GM23338 (cell line): ENCODE measurements at regions not wholly inside any gene's neighbourhood (a gene's known extent, or its start where the extent isn't known, plus 50 kb on each side); places are given as distances from the start of the nearest gene placed in this dataset.

ENCODE experiments used
- CREB1 ChIP-seq: fragments of 250-450 bp; sonication (Bioruptor Pico); IDR thresholded peaks from 2 replicates; pipeline ENCODE4 v1.5.0; 2020; ENCODE audit warnings: low read depth, mild to moderate bottlenecking, moderate library complexity
- ETS1 ChIP-seq: IDR thresholded peaks from 2 replicates; pipeline ENCODE4 v1.6.1; 2016; ENCODE audit warnings: antibody characterized with exemption
- EZH2 ChIP-seq: fragments of 200-600 bp; sonication (generic); IDR thresholded peaks from one replicate; pipeline ENCODE4 v1.8.0; 2017; ENCODE audit warnings: antibody characterized with exemption, mild to moderate bottlenecking, low read depth; ENCODE audit not compliant: unreplicated experiment
- EZH2phosphoT487 ChIP-seq: fragments of 200-600 bp; sonication (generic); IDR thresholded peaks from one replicate; pipeline ENCODE4 v1.8.1; 2018; ENCODE audit warnings: antibody characterized with exemption; ENCODE audit not compliant: unreplicated experiment
- JUNB ChIP-seq: IDR thresholded peaks from one replicate; pipeline ENCODE4 v1.6.1; 2016; ENCODE audit warnings: antibody characterized with exemption; ENCODE audit not compliant: unreplicated experiment
- NANOG ChIP-seq: IDR thresholded peaks from 2 replicates; pipeline ENCODE4 v1.6.1; 2016; ENCODE audit warnings: antibody characterized with exemption, borderline replicate concordance
- POLR2AphosphoS5 ChIP-seq: IDR thresholded peaks from 2 replicates; pipeline ENCODE4 v1.6.1; 2016; ENCODE audit warnings: antibody characterized with exemption, low read depth
- ZNF114 ChIP-seq: fragments of 250-450 bp; sonication (Bioruptor Pico); IDR thresholded peaks from 2 replicates; pipeline ENCODE4 v1.5.0; 2020; ENCODE audit warnings: mild to moderate bottlenecking, moderate library complexity
- ZNF331 ChIP-seq: fragments of 250-450 bp; sonication (Bioruptor Pico); IDR thresholded peaks from 2 replicates; pipeline ENCODE4 v1.5.0; 2020; ENCODE audit warnings: low read depth, mild to moderate bottlenecking, moderate library complexity
- ZNF462 ChIP-seq: fragments of 250-450 bp; sonication (Bioruptor Pico); IDR thresholded peaks from 2 replicates; pipeline ENCODE4 v1.5.0; 2020; ENCODE audit warnings: mild to moderate bottlenecking, moderate library complexity
- TF ChIP-seq, protein P1 (sequence below), 2 experiments: fragments of 200-600 bp in 1 of 2; sonication (generic) in 1 of 2; conservative IDR thresholded peaks; 2 replicates each; pipeline versions ENCODE4 v1.5.1 to v1.6.1; 2016 to 2017; ENCODE audit warnings: antibody characterized with exemption in 2 of 2, low read depth in 2 of 2, mild to moderate bottlenecking in 2 of 2, moderate library complexity in 1 of 2
- TF ChIP-seq, protein P2 (sequence below): IDR thresholded peaks from one replicate; pipeline ENCODE4 v1.6.1; 2018; ENCODE audit warnings: antibody characterized with exemption; ENCODE audit not compliant: unreplicated experiment

- TF ChIP-seq, protein P1, sequence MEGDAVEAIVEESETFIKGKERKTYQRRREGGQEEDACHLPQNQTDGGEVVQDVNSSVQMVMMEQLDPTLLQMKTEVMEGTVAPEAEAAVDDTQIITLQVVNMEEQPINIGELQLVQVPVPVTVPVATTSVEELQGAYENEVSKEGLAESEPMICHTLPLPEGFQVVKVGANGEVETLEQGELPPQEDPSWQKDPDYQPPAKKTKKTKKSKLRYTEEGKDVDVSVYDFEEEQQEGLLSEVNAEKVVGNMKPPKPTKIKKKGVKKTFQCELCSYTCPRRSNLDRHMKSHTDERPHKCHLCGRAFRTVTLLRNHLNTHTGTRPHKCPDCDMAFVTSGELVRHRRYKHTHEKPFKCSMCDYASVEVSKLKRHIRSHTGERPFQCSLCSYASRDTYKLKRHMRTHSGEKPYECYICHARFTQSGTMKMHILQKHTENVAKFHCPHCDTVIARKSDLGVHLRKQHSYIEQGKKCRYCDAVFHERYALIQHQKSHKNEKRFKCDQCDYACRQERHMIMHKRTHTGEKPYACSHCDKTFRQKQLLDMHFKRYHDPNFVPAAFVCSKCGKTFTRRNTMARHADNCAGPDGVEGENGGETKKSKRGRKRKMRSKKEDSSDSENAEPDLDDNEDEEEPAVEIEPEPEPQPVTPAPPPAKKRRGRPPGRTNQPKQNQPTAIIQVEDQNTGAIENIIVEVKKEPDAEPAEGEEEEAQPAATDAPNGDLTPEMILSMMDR (conservative IDR thresholded peaks at IDR 0.05; ENCODE audit: low read depth in 2 of 2): no peak
- TF ChIP-seq EZH2phosphoT487: no peak
- TF ChIP-seq EZH2: no peak
- TF ChIP-seq, protein P2, sequence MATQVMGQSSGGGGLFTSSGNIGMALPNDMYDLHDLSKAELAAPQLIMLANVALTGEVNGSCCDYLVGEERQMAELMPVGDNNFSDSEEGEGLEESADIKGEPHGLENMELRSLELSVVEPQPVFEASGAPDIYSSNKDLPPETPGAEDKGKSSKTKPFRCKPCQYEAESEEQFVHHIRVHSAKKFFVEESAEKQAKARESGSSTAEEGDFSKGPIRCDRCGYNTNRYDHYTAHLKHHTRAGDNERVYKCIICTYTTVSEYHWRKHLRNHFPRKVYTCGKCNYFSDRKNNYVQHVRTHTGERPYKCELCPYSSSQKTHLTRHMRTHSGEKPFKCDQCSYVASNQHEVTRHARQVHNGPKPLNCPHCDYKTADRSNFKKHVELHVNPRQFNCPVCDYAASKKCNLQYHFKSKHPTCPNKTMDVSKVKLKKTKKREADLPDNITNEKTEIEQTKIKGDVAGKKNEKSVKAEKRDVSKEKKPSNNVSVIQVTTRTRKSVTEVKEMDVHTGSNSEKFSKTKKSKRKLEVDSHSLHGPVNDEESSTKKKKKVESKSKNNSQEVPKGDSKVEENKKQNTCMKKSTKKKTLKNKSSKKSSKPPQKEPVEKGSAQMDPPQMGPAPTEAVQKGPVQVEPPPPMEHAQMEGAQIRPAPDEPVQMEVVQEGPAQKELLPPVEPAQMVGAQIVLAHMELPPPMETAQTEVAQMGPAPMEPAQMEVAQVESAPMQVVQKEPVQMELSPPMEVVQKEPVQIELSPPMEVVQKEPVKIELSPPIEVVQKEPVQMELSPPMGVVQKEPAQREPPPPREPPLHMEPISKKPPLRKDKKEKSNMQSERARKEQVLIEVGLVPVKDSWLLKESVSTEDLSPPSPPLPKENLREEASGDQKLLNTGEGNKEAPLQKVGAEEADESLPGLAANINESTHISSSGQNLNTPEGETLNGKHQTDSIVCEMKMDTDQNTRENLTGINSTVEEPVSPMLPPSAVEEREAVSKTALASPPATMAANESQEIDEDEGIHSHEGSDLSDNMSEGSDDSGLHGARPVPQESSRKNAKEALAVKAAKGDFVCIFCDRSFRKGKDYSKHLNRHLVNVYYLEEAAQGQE: no peak
- TF ChIP-seq CREB1: no peak
- TF ChIP-seq POLR2AphosphoS5: no peak
- no peak for TF ChIP-seq ZNF114
- TF ChIP-seq JUNB: no peak
- TF ChIP-seq NANOG: no peak
- TF ChIP-seq ZNF462 (CRISPR knock-in tag): no peak
- TF ChIP-seq ETS1: no peak
- TF ChIP-seq ZNF331 (CRISPR knock-in tag): no peak
Observed at GRCh38 chr3:107432646-107433045, 55.4 kb downstream of the CCDC54 start.
